Fibroblast of skin of left biceps (primary cell): ENCODE measurements at regions not wholly inside any gene's neighbourhood (a gene's known extent, or its start where the extent isn't known, plus 50 kb on each side); places are given as distances from the start of the nearest gene placed in this dataset.

ENCODE experiments used
- DNase-seq, 2 experiments: peaks; one replicate each; pipeline ENCODE4 v3.0.0-alpha.2; 2013; ENCODE audit warnings: low read depth in 2 of 2

GRCh38 chr4:140281828-140282552 is 91.5 kb upstream of the SCOC start:
- no peak for DNase-seq

GRCh38 chr4:140277576-140277975 is 95.9 kb upstream of the SCOC start:
- no peak for DNase-seq

- no peak for DNase-seq
Measured at GRCh38 chr4:140271553-140271952, 101.9 kb upstream of the SCOC start.

GRCh38 chr4:140269369-140269768 is 104.1 kb upstream of the SCOC start:
- no peak for DNase-seq

- DNase-seq = no peak
Measured at GRCh38 chr4:140268186-140268841, 105.1 kb upstream of the SCOC start.

- no peak for DNase-seq
Measured at GRCh38 chr4:140267576-140267975, 105.9 kb upstream of the SCOC start.

- peak in 1 of 2 experiments; percentile 32 for DNase-seq
Measured at GRCh38 chr4:140266958-140267568, 106.4 kb upstream of the SCOC start.

- DNase-seq = no peak
Measured at GRCh38 chr4:140260227-140260626, 106.2 kb upstream of the MAML3 start.

GRCh38 chr4:140258476-140258875 is 104.5 kb upstream of the MAML3 start:
- DNase-seq = no peak

GRCh38 chr4:140257461-140258305 is 103.7 kb upstream of the MAML3 start:
- DNase-seq = no peak

GRCh38 chr4:140256941-140257340 is 103.0 kb upstream of the MAML3 start:
- DNase-seq = no peak

GRCh38 chr4:140256335-140256734 is 102.4 kb upstream of the MAML3 start:
- DNase-seq = no peak

GRCh38 chr4:140255927-140256326 is 101.9 kb upstream of the MAML3 start:
- no peak for DNase-seq

- no peak for DNase-seq
Measured at GRCh38 chr4:140255467-140255866, 101.5 kb upstream of the MAML3 start.

- DNase-seq = no peak
Measured at GRCh38 chr4:140254651-140255299, 100.8 kb upstream of the MAML3 start.

GRCh38 chr4:140253556-140254027 is 99.6 kb upstream of the MAML3 start:
- no peak for DNase-seq

- DNase-seq = peak in 1 of 2 experiments; percentile 55
Measured at GRCh38 chr4:140252742-140253555, 99.0 kb upstream of the MAML3 start.

- no peak for DNase-seq
Measured at GRCh38 chr4:140252141-140252741, 98.3 kb upstream of the MAML3 start.

- no peak for DNase-seq
Measured at GRCh38 chr4:140251571-140251970, 97.6 kb upstream of the MAML3 start.

GRCh38 chr4:140250989-140251552 is 97.1 kb upstream of the MAML3 start:
- DNase-seq = no peak
